ENCODE measurements at regions not wholly inside any gene's neighbourhood (a gene's known extent, or its start where the extent isn't known, plus 50 kb on each side); places are given as distances from the start of the nearest gene placed in this dataset.

GRCh38 chr13:44063467-44063866, 183.8 kb downstream of the LACC1 start (continued):
- TF ChIP-seq SP2 (IDR thresholded peaks at IDR 0.05; ENCODE audit: low read length) (no peak), EZH2 (IDR thresholded peaks at IDR 0.05; ENCODE audit: low read depth, low read length, severe bottlenecking) (no peak), TAF1 (IDR thresholded peaks at IDR 0.05; ENCODE audit: low read depth, low read length) (no peak), CEBPB (IDR thresholded peaks at IDR 0.05; ENCODE audit: low read depth, low read length) (no peak), EP300 (IDR thresholded peaks at IDR 0.05; ENCODE audit: borderline replicate concordance in 1 of 2, low read depth in 2 of 2, low read length in 2 of 2) (no peak)
